ENCODE measurements at regions not wholly inside any gene's neighbourhood (a gene's known extent, or its start where the extent isn't known, plus 50 kb on each side); places are given as distances from the start of the nearest gene placed in this dataset.

DNA sequence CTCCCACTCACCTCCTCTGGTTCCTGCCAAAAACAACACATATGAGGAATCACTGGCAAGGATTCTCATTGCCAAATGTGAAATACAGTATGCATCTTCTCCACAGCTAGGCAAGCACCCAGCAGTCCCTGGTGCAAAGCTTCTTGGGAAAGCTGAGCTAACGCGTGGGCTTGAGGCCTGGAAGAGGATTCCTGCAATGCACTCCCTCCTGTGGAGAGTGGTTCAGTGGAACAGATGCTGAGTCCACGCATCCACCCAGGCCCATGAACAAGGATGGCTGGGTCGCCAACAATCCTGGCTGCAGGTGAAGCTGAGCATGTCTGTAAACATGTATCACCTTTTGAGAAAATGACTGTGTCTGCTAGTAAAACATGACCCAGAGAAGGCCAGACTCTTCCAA is 113.2 kb upstream of the CHST15 start (continued):
- TF ChIP-seq, protein P1, sequence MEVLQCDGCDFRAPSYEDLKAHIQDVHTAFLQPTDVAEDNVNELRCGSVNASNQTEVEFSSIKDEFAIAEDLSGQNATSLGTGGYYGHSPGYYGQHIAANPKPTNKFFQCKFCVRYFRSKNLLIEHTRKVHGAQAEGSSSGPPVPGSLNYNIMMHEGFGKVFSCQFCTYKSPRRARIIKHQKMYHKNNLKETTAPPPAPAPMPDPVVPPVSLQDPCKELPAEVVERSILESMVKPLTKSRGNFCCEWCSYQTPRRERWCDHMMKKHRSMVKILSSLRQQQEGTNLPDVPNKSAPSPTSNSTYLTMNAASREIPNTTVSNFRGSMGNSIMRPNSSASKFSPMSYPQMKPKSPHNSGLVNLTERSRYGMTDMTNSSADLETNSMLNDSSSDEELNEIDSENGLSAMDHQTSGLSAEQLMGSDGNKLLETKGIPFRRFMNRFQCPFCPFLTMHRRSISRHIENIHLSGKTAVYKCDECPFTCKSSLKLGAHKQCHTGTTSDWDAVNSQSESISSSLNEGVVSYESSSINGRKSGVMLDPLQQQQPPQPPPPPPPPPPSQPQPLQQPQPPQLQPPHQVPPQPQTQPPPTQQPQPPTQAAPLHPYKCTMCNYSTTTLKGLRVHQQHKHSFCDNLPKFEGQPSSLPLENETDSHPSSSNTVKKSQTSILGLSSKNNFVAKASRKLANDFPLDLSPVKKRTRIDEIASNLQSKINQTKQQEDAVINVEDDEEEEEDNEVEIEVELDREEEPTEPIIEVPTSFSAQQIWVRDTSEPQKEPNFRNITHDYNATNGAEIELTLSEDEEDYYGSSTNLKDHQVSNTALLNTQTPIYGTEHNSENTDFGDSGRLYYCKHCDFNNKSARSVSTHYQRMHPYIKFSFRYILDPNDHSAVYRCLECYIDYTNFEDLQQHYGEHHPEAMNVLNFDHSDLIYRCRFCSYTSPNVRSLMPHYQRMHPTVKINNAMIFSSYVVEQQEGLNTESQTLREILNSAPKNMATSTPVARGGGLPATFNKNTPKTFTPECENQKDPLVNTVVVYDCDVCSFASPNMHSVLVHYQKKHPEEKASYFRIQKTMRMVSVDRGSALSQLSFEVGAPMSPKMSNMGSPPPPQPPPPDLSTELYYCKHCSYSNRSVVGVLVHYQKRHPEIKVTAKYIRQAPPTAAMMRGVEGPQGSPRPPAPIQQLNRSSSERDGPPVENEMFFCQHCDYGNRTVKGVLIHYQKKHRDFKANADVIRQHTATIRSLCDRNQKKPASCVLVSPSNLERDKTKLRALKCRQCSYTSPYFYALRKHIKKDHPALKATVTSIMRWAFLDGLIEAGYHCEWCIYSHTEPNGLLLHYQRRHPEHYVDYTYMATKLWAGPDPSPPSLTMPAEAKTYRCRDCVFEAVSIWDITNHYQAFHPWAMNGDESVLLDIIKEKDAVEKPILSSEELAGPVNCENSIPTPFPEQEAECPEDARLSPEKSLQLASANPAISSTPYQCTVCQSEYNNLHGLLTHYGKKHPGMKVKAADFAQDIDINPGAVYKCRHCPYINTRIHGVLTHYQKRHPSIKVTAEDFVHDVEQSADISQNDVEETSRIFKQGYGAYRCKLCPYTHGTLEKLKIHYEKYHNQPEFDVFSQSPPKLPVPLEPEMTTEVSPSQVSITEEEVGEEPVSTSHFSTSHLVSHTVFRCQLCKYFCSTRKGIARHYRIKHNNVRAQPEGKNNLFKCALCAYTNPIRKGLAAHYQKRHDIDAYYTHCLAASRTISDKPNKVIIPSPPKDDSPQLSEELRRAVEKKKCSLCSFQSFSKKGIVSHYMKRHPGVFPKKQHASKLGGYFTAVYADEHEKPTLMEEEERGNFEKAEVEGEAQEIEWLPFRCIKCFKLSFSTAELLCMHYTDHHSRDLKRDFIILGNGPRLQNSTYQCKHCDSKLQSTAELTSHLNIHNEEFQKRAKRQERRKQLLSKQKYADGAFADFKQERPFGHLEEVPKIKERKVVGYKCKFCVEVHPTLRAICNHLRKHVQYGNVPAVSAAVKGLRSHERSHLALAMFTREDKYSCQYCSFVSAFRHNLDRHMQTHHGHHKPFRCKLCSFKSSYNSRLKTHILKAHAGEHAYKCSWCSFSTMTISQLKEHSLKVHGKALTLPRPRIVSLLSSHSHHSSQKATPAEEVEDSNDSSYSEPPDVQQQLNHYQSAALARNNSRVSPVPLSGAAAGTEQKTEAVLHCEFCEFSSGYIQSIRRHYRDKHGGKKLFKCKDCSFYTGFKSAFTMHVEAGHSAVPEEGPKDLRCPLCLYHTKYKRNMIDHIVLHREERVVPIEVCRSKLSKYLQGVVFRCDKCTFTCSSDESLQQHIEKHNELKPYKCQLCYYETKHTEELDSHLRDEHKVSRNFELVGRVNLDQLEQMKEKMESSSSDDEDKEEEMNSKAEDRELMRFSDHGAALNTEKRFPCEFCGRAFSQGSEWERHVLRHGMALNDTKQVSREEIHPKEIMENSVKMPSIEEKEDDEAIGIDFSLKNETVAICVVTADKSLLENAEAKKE (CRISPR knock-in tag; IDR thresholded peaks at IDR 0.05): no peak
- TF ChIP-seq JUNB (IDR thresholded peaks at IDR 0.05; ENCODE audit: unreplicated experiment) (no peak), REST (IDR thresholded peaks at IDR 0.05; ENCODE audit: unreplicated experiment) (no peak), NANOG (IDR thresholded peaks at IDR 0.05; ENCODE audit: borderline replicate concordance) (no peak), STAT1 (IDR thresholded peaks at IDR 0.05; ENCODE audit: unreplicated experiment) (no peak), POLR2AphosphoS5 (IDR thresholded peaks at IDR 0.05; ENCODE audit: low read depth) (no peak)
- TF ChIP-seq, protein P2, sequence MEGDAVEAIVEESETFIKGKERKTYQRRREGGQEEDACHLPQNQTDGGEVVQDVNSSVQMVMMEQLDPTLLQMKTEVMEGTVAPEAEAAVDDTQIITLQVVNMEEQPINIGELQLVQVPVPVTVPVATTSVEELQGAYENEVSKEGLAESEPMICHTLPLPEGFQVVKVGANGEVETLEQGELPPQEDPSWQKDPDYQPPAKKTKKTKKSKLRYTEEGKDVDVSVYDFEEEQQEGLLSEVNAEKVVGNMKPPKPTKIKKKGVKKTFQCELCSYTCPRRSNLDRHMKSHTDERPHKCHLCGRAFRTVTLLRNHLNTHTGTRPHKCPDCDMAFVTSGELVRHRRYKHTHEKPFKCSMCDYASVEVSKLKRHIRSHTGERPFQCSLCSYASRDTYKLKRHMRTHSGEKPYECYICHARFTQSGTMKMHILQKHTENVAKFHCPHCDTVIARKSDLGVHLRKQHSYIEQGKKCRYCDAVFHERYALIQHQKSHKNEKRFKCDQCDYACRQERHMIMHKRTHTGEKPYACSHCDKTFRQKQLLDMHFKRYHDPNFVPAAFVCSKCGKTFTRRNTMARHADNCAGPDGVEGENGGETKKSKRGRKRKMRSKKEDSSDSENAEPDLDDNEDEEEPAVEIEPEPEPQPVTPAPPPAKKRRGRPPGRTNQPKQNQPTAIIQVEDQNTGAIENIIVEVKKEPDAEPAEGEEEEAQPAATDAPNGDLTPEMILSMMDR (conservative IDR thresholded peaks at IDR 0.05; ENCODE audit: low read depth in 2 of 2): no peak
- TF ChIP-seq, protein P3, sequence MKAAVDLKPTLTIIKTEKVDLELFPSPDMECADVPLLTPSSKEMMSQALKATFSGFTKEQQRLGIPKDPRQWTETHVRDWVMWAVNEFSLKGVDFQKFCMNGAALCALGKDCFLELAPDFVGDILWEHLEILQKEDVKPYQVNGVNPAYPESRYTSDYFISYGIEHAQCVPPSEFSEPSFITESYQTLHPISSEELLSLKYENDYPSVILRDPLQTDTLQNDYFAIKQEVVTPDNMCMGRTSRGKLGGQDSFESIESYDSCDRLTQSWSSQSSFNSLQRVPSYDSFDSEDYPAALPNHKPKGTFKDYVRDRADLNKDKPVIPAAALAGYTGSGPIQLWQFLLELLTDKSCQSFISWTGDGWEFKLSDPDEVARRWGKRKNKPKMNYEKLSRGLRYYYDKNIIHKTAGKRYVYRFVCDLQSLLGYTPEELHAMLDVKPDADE (IDR thresholded peaks at IDR 0.05): no peak
